Fibroblast of the conjunctiva (primary cell): ENCODE measurements at regions not wholly inside any gene's neighbourhood (a gene's known extent, or its start where the extent isn't known, plus 50 kb on each side); places are given as distances from the start of the nearest gene placed in this dataset.
A peak's percentile ranks its signal among the peaks of the same experiment; 100 is the strongest.

Experiments used
- DNase-seq: peaks from one replicate; pipeline ENCODE4 v3.0.0-alpha.2; 2010; ENCODE audit warnings: low read depth

- DNase-seq = no peak
Measured at GRCh38 chr9:18073002-18073401, 401.0 kb upstream of the ADAMTSL1 start.

- DNase-seq = no peak
Measured at GRCh38 chr9:18074041-18074440, 399.9 kb upstream of the ADAMTSL1 start.

GRCh38 chr9:18075253-18075952, 398.6 kb upstream of the ADAMTSL1 start:
- DNase-seq = no peak

DNA sequence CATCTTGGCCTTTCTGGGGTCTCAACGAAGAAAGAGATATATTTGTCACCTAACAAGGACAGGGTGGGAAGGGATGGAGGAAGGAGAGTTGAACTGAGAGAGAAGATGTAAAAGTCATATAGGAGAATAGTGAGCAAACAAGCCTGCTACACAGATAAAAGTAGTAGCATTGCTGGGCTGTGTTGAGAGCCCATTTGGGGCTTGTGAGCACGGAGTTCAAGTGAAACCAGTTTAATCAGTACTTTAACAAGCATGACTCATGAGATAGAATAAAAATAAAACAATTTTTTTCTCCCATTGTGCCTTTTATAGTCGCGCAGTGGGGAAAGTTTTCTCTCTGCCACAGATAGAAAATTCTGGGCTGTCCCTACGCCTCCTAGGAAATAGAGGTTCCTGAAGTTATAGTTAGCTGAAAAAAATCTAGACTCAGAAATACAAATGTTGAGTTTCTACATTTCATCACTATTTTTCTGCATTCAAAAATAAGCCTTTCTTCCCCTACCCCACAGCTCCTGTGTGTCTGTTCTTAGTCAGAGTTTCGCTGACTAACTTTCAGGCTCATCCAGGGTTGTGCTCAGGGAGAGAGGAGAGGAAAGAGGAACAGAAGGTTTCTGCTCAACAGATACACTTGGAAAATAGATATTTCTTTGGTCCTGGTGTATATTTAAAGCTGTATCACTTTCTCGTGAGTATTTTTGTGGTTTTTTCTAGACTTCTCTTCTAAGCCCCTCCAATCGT, 395.8 kb upstream of the ADAMTSL1 start:
- no peak for DNase-seq

- no peak for DNase-seq
Measured at GRCh38 chr9:18092138-18092537, 381.8 kb upstream of the ADAMTSL1 start.

GRCh38 chr9:18106006-18106560, 367.9 kb upstream of the ADAMTSL1 start:
- DNase-seq = no peak

GRCh38 chr9:18109675-18110074, 364.3 kb upstream of the ADAMTSL1 start:
- no peak for DNase-seq

DNA sequence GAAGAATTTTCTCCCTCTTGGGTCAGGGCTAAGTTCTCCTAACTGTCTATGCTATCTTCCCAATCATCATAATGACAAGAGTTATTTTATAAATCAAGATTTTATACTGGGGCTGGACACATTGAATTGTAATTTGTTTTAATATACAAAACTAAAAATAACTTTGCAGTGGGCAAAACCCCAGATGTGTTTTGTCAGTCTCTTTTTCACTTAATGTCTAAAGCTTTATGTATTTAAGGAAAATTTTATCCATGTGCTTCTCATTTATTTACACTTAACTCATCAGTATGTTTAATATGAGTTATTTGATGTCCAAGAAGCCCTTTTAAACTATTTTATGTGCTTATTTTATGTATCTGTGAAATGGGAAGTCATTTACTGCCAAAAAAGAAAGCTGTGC, 362.8 kb upstream of the ADAMTSL1 start:
- DNase-seq = no peak

- DNase-seq = peak; percentile 34
Measured at GRCh38 chr9:18114559-18115475, 359.1 kb upstream of the ADAMTSL1 start.

- no peak for DNase-seq
Measured at GRCh38 chr9:18118268-18118667, 355.7 kb upstream of the ADAMTSL1 start.

- no peak for DNase-seq
Measured at GRCh38 chr9:18122171-18122570, 351.8 kb upstream of the ADAMTSL1 start.

DNA sequence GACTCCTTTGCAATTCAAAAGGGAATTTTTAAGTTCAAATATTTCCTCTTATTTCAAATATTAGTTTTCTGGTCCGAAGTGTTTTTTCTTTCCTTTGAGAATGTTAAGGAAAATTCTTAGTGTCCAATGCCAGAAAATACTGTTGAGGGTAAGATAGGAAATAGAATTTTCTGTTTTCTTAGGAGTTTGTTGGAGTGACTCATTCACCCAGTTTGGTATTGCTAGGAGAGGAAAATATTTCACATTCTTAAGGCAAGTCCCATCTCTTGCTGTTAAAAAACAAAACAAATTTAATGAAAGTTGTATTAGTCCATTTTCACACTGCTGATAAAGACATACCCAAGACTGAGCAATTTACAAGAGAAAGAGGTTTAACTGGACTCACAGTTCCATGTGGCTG, 349.2 kb upstream of the ADAMTSL1 start:
- no peak for DNase-seq

DNA sequence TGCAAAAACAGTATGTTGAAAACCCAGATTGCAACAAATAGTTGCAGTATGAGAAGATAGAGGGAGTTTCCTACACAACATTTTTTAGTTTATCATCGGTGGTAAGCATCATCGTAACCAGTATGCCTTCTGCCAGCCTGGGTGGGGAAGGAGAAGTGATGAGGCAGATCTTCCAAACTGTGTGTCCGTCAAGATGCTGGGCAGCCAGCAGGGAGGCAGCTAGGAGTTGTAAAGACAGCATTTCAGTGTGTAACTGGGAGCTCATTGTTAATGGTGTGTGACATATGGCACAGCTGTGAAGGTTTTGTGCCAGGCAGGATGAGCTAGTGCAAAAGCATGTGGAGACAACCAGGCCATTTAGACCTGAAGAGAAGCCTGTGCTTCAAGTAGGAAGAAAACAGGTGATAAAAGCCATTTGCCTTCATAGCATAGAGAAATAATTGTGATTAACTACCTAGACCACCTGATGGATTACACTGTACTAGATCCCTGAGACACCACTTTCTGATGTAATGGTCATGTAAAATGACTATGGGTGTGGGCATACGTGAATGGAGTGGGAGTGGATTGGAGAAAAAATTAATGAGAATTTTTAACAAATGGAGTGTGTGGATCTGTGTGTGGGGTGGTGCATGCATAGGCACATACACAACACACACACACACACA, 347.0 kb upstream of the ADAMTSL1 start:
- no peak for DNase-seq

GRCh38 chr9:18127499-18127875, 346.5 kb upstream of the ADAMTSL1 start:
- DNase-seq = no peak

DNA sequence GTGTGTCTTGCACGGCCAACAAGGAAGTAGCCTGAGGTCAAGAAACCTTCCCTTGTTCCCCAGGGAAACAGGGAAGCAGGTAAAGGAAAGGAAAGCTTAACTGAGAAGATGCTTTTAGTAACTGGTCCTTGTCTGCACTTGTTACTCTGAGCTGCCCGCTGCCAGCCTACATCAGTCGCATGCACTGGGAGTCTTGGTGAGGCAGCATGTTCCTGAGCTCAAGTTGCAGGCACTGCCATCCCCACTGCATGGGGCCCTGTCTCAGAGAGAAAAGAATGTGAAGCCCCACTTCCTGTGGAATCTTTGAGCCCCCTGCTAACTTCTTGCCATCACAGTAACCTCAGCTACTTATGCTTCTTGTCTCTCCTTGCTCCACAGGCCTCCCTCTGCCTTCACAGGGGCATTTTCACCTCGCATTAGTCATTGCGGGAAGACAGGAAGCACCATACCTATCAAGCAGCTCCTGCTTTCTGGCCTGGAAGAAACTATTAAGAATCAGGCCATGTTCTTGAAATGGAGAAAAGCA, 344.1 kb upstream of the ADAMTSL1 start:
- no peak for DNase-seq

DNA sequence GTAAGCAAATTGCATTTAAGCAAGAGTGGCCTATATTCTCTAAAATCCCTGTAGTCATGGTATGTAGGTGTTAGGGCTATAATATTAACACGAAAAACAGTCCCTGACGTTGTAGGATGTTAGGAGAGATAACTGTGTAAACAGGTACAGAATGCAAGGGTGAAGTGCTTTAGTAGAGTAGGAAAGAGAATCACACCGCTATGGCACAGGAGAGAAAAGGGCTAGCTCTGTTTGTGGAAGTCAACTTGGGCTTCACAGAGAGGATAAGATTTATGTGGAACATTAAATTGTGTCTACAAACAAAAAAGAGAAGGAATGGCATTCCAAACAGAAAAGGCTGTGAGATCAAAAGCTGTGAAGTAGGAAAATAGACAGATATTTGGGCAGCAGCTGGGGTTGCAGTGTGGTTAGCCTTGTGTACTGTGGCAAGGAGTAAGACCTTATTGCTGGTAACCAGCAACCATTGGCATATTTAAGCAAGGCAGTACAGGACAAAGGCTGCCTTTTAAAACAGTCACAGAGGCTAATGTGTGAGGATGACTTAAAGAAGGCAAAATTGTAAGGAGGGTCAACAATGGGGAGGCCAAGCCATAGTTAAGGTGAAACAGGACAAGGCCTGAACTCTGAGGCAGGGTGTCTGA, 337.5 kb upstream of the ADAMTSL1 start:
- no peak for DNase-seq

DNA sequence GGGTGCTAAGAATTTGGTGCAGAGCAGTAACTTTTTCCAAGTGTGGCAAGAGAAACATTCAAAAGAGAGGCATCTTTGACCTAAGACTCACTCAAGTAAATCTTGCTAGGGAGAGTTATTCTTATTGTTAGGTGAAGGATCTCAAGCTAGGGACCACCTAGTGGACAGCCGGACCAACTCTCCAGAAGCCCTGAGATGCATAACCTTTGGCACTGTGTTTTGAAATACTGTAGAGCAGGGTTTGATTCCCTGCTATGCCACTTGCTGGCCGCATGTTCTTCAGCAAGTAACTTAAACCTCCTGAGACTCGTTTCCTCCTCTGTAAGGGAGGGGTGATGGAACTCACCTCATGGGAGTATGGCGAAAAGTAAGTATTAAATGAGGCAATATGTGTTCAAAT, 336.1 kb upstream of the ADAMTSL1 start:
- no peak for DNase-seq

- no peak for DNase-seq
Measured at GRCh38 chr9:18138656-18139055, 335.3 kb upstream of the ADAMTSL1 start.

- no peak for DNase-seq
Measured at GRCh38 chr9:18141681-18142080, 332.3 kb upstream of the ADAMTSL1 start.

GRCh38 chr9:18143073-18143745, 330.7 kb upstream of the ADAMTSL1 start:
- no peak for DNase-seq

DNA sequence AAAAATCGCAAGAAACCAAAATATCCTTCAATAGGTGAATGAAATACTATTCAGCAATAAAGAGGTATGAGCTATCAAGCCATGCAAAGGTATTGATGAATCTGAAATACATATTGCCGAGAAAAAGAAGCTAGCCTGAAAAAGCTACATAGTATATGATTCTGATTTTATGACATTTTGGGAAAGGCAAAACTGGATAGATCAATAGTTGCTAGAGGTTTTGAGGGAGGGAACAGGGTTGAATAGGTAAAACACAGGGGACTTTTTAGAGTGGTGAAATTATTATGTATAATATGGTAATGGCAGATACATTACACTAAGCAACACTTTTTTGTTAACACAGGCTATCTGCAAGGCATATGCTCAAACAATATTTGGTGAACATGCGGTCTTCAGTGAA, 327.6 kb upstream of the ADAMTSL1 start:
- no peak for DNase-seq
